Posterior cingulate gyrus (tissue), 11 donors: ENCODE measurements at regions not wholly inside any gene's neighbourhood (a gene's known extent, or its start where the extent isn't known, plus 50 kb on each side); places are given as distances from the start of the nearest gene placed in this dataset.
"Not testable (repeated sequence)": the region's sequence is repeated elsewhere in the genome, so short reads cannot be mapped to it uniquely, and the experiment has no call there.

Experiments used
- DNase-seq, 10 donors: peaks; one replicate each; pipeline versions ENCODE4 v3.0.0 to v3.0.0-alpha.2; 2020 to 2021; ENCODE audit warnings: mixed read lengths in 3 of 10
- intact Hi-C: fragments of 100-400 bp; cut with DNase I; formaldehyde crosslinking; loops from one replicate; pipeline ENCODE4 v1.15.1; 2023

DNA sequence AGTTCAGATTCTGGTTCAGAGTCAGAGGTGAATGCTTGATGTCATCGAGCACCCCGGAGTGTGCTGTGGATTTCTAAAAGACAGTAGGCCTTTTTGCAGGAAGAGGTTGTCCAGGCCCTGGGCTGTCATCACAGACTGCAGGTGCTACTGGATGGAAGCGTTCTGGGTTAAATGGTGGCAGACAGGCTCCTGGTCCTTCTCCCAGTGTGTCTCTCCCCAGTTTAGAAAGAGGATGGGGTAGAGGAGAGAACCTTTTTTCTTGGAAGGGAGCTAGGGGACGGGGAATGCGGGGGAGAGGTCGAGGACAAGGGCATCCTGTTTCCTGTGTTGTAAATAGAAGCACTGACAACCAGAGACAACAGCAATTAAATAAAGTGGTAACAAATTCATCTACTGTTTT, 102.3 kb upstream of the NUDT6 start:
- intact Hi-C loops, result no loop called here
- peak in 1 of 10 donors; percentile 58 for DNase-seq

DNA sequence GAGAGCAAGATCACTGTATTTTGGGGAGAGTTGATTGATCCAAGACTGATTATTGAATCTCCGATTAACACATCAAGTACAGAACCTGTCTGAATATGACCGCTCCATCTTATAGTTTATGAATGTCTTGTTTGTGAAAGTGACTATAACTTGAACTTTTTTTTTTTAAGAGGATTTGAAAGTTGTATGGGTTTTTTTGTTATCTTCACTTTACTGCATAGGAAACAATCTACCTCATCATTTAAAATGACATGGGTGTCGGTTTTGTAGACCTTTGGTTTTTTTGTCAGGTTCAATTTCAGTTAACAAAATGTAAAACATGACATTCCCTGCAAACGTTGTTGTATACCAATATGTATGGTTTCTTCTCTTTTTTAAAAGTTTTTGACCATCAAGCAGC, 103.0 kb upstream of the NUDT6 start:
- intact Hi-C loops, result no loop called here
- DNase-seq, result no peak

DNA sequence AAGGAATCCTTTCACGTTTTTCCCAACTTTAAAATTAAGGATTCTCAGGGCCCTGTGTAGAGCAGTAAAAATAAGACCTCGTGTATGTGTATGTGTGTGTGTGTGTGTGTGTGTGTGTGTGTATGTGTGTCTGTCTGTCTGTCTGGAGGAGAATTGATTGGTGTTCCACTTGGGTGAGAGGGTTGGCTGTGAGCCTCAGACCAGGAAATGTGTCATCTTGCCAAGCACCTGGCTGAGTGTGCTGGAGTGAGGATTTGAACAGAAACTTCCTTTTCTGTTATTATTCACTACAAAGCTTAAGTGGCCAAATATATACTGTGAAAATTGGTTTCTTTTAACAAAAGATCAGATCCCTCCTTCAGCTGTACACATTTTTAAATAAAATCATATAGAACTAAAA, 103.6 kb upstream of the NUDT6 start:
- DNase-seq, intact Hi-C loops: not testable (repeated sequence)

DNA sequence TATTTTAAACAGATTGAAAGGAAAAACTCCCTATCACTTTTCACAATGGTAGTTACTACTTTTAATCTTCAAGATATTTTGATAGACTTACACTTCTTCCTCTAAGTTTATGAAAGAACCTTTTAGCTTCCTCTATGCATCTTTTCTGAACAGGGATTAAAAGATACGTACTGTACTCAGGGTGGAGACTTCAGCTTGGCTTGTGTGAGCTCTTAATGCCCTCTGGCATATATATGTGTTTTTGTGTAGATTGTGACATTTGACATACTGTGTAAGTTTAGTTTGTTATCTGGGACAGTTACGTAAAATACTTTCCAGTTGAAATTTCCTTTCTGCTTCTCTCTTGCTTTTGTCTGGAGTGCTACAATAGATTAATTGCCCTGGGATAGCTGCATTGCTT, 109.3 kb upstream of the NUDT6 start:
- intact Hi-C loops, result no loop called here
- DNase-seq, result no peak

DNA sequence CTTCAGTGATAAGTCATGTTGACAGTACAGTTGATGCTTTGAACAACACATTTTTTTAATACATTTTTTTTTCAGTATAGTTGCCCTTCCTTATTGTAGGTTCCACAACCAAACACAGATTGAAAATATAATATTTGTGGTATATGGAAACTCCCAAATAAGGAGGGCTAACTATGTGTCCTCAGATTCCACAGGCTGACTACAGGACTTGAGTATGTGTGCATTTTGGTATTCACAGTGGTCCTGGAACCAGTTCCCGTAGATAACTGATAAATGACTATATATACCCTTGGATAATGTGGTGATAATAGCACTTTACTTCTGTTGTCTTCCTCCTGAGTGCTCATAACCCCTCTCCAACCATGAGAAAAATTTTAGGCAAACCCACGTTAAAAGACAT, 111.6 kb upstream of the NUDT6 start:
- no peak for DNase-seq
- intact Hi-C loops, result no loop called here

DNA sequence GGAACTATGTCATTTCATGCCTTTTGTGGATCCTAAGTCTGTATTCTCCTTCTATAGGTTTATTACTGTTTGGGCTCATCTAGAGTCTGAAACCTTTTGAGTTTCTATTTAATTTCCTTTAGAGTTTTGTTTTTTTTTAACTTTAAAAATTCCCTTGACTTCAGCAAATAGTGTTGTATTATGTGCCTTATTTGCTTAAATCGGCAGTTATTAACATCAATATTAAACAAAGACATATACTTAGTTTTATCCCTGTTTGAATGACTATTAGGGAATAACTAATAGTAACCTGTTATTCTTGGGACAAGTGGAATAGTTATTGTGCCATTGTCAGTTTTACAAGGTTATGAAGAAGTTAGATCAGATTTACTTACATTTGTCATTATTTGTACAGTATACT, 112.8 kb upstream of the NUDT6 start:
- intact Hi-C loops, result no loop called here
- DNase-seq, result no peak

DNA sequence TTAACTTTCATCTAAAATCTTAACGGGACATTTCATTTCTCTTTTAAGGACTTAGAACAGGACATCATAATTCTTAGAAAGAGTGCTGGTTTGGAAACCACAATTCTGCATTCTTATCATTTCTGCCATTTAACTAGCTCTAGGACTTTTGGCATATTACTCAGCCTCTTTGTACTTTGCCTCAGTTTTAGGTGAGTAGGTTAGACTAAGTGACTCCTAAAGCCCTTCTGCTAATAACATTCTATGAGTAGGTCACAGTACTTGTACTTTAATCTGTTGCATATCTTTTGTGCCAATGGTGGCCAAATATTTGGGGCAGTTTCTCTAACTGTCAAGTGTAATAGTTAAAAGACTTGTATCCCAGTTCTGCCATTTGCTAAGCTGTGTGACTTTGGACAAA, 115.4 kb upstream of the NUDT6 start:
- no peak for DNase-seq
- intact Hi-C loops, result no loop called here

DNA sequence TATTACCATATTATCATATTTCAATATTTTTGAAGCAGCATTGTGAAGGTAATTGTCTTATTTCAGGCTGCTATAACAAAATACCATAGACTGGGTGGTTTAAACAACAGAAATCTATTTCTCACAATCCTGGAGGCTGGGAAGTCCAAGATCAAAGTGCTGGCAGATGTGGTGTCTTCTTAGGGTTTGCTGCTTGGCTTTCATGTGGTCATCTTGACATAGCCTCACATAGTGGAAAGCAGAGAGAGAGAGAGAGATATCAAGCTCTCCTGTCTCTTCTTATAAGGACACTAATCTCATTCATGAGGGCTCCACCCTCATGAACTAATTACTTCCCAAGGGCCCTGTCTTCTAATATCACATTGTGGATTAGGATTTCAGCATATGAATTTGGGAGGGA, 119.7 kb upstream of the NUDT6 start:
- no peak for DNase-seq
- intact Hi-C loops, result no loop called here

DNA sequence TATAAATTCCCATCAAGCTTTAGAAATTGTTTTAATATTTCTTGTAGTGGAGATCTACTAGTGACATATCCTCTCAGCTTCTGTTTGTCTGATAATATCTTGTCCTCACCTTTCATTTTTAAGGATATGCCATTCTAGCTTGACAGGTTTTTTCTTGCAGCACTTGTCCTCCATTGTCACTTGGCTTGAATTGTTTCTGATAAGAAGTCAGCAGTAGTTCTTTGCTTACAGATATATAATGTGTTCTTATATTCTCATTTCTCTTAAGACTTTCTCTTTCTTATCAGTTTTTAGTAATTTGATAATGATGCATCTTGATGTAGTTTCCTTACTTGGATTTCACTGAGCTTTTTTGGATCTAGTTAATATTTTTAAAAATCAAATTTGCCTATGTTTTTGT, 120.6 kb upstream of the NUDT6 start:
- intact Hi-C loops, result no loop called here
- no peak for DNase-seq

DNA sequence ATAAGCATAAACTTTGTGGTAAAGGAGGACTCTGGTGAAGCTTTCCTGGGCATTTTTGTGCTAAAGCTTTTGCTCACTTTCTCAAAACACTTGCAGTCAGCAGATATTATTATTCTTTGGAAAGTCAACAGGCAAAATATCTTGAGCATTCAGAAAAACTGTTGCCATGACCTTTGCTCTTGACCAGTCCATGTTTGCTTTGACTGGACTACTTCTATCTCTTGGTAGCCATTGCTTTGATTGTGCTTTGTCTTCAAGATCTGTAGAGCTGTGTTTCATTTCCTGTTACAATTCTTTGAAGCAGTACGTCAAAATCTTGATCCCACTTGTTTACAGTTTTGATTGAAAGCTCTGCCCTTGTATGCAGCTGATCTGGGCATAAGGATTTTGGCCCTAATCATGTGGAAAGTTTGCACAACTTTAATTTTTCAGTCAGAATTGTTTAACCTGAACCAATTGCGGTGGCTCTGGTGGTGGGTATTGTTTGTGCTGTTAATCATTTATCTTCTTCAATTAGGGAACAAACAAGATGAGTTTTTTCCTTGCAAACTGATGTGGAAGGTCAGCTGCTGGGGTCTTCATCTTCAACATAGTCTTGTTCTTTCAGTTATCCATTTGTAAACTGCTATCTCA, 121.5 kb upstream of the NUDT6 start:
- no peak for DNase-seq
- intact Hi-C loops, result no loop called here

DNA sequence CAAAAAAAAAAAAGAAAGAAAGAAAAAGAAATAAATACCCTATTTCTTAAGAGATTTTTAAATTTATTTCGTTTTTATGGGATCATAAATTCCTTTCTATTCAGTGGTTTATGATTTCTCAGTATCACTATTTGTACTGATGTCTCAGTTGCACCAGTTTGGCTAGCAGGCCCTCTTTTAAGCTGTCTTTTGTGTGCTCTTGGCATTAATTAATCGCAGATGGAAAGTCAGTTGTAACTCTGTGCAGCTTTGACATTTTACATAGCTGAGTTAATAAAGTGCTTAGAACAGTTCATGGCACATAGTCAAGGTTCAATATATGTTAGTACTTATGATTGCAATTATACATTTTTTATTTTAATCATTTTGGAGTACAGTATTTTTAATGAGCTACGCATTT, 123.7 kb upstream of the NUDT6 start:
- intact Hi-C loops, result no loop called here
- no peak for DNase-seq

DNA sequence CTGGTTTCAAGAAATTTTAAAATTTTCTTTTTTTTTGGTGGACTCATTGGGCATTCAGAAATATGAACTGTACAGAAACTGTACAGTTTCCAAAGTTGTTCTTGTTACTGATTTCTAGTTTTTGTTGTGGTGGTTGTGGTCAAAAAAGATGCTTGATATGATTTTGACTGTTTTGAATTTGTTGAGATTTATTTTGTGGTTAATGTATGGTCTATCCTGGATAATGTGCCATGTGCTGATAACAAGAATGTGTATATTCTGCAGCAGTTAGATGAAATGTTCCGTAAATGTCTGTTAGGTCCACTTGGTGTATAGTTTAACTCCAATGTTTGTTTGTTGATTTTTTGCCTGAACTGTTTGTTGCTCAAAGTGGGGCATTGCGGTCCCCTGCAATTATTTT, 127.6 kb upstream of the NUDT6 start:
- intact Hi-C loops, result no loop called here
- no peak for DNase-seq

DNA sequence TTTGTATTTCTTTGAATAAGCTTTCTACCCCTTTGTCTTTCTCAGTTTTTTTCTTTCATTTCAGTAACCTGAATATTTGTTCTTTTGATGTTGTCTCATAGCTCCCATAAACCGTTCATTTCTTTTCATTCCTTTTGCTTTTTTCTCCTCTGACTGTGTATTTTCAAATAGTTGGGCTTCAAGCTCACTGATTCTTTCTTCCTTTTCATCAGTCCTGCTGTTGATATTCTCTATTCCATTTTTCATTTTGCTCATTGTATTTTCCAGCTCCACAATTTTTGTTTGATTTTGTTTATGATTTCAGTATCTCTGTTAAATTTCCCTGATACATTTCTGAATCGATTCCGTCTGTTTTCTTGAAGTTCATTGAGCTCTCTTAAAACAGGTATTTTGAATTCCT, 129.6 kb upstream of the NUDT6 start:
- DNase-seq, result no peak
- intact Hi-C loops, result no loop called here

DNA sequence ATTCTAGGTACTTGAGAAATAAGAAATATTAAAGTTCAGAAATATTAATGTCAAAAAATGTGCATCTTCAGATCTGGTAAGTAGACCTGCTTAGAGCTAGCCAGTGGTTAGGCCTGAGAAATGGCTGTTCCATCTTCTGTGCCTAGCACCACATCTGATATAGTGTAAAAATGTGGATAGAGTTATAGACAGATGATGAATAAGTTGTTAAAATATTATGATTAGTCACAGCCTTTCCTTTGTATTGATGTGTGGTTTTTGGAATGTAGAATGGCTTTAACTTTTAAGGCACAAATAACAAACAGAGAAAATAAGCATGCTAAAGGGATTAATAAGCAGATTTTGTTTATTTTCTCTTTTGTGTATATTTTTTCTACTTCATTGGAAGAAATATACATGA, 133.5 kb upstream of the NUDT6 start:
- intact Hi-C loops, result no loop called here
- no peak for DNase-seq

DNA sequence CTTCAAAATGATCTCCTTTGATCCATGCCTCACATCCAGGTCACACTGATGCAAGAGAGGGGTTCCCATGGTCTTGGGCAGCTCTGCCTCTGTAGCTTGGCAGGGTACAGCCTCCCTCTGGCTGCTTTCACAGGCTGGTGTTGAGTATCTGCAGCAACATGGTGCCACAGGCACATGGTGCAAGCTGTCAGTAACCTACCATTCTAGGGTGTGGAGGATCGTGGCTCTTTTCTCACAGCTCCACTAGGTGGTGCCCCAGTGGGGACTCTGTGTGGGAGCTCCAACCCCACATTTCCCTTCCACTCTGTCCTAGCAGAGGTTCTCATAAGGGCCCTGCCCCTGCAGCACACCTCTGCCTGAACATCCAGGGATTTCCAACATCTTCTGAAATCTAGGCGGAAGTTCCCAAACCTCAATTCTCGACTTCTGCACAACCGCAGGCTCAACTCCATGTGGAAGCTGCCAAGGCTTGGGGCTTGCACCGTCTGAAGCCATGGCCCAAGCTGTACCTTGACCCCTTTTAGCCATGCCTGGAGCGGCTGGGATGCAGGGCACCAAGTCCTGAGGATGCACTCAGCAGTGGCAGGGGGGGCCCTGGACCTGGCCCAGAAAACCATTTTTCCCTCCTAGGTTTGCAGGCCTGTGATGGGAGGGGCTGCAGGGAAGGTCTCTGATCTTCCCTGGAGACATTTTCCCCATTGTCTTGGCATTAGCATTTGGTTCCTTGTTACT, 137.8 kb upstream of the NUDT6 start:
- DNase-seq, result peak in 1 of 10 donors; percentile 66
- intact Hi-C loops, result no loop called here

DNA sequence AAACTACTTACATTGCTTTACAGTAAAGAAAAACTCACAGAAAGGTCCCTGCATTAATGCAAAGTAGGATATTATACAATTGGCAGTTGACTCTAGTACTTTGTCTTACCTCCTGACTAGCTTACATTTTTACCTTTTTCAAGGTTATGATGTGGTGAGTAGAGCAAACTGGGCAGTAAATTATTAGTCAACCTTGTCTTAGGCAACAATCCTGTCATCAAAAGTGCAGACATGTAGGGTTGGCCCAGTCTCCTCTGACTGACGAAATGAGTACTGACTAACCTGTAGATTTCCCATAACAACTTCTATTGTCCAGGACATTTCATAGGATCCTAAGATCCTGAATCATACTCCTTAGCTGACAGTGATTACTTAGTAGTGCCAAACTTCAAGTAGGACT, 142.0 kb upstream of the NUDT6 start:
- DNase-seq, result no peak
- intact Hi-C loops, result no loop called here

DNA sequence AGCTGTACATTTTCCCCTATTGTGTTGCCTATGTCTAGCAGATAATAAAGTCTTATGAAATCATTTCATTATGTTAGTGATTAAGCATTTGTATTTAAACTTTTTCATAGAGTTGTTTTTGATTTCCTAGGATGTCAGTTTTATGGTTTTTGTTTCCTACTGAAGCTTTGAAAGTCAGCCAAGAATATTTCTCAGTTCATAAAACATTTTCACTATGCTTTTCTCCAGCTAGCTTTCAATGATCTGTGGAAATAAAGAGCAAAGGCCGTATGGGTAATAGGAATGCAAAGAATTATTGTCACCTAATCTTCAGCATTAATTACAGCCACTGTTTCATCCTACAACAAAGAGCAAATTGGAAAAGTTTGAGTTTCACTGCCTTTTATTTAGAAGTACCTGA, 145.7 kb upstream of the NUDT6 start:
- intact Hi-C loops, result no loop called here
- no peak for DNase-seq

DNA sequence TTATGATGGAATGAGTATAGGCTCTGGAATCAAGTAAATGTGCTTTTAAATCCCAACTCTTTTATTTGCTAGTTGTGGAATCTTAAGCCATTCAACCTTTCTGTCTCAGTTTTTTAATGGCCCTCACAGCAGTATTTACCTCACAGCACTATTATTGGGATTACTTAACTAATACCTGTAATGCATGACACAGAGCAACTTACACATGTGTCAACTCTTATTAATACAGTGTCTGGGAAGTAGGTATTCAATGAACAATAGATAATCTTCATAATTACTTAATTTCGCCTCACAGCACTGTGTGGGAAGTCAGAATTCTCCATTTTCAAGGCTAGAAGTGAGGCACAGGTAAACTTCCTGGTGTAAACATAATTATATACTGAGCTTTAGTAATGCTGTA, 149.7 kb upstream of the NUDT6 start:
- DNase-seq, result no peak
- intact Hi-C loops, result no loop called here

DNA sequence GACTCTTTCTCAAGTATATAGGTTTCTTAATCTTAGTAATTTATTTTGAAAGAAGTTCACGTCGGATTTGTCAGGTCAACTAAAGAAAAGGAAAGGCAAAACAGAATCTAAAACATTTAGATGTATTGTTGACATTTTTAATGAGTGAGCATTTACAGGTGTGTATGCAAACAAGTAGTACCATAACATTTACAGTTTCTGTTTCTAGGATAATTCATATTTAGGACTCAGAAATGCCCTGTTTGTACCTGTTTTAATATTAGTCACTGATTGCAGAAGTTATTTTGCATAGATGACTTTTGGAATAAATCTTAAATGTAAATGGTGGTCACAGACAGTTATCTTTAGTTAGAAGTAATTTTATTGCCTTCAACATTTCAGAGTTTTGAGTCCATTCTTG, 151.3 kb upstream of the NUDT6 start:
- DNase-seq, result no peak
- intact Hi-C loops, result no loop called here

DNA sequence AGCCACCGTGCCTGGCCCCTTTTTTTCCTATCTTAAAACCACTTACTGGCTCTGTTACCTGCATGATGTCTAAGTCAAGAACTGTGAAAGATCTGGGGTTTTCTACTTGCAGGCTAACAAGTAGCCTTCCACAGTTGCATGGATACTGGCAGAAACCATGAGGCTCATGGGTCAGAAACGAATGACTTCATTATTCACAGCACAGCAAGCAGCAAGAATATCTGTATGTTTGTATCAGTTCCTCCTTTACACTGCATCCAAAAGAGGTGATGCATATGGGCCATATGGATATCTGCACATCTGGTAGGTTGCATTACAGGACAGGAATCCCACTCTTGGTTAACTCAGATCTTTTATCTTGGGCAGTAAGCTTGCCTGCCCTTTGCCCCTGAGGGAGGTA, 154.9 kb upstream of the NUDT6 start:
- intact Hi-C loops, result no loop called here
- DNase-seq, result no peak

DNA sequence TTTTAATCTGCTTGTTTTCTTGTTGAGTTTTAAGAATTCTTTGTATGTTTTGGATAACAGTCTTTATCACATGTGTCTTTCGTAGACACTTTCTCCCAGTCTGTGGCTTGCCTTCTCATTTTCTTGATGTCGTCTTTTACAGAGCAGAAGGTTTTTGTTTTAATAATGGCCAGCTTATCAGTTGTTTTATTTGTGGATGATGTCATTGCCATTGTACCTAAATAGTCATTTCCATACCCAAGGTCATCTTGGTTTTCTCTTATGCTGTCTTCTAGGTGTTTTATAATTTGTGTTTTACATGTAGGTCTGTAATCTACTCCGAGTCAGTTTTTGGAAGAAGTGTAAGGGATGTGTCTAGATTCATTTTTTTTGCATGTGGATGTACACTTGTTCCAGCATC, 159.6 kb upstream of the NUDT6 start:
- intact Hi-C loops, result no loop called here
- no peak for DNase-seq

DNA sequence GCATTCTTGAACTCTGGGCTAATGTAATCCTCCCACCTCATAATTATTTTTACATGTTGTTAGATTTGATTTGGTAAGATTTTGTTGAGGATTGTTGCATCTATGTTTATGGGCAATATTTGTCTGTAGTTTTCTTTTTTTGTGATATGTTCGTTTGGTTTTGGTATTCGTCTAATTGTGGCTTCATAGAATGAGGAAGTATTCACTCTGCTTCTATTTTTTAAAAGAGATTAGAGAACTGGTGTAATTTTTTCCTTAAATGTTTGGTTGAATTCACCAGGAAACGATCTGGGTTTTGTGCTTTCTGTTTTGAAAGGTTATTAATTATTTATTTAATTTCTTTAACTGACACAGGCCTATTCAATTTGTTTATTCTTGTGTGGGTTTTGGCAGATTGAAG, 161.2 kb upstream of the NUDT6 start:
- intact Hi-C loops, result no loop called here
- no peak for DNase-seq

DNA sequence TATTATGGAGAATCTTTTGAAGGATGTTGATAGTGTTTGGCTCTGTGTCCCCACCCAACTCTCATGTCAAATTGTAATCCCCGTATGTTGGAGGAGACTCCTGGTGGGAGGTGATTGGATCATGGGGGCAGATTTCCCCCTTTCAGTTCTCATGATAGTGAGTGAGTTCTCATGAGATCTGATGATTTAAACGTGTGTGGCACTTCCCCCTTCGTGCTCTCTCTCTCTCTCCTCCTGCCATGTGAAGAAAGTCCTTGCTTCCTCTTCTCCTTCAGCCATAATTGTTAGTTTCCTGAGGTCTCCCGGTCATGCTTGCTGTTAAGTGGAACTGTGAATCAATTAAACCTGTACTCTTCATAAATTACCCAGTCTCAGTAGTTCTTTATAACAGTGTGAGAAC, 166.1 kb upstream of the NUDT6 start:
- DNase-seq, result no peak
- intact Hi-C loops, result no loop called here
